NCI-H2171 treated with DMSO at 0.1 percent for 48 hours (cell line): ENCODE measurements at regions not wholly inside any gene's neighbourhood (a gene's known extent, or its start where the extent isn't known, plus 50 kb on each side); places are given as distances from the start of the nearest gene placed in this dataset.

Experiments
- DNase-seq: peaks from one replicate; lab custom pipeline; 2025; lab: John Stamatoyannopoulos, UW

DNA sequence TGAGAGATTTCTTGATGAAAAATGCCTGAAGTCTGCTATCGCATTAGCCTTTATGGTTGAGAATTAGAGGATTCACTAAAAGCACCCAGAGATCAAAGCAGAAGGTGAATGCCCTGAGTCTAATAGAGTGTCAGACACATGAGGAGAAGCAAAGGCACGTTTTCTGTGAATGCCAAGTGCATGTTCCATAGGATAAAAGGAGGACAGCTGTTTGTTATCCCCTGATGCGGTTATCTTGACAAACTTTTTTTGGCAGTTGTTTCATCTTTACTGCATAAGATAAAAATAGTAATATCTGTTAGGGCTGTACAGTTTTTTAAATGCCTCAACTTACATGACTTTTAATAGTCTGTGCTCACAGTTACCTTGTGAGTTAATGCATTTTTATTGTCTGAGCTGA lies 65.3 kb upstream of the CD96 start:
- DNase-seq = no peak

DNA sequence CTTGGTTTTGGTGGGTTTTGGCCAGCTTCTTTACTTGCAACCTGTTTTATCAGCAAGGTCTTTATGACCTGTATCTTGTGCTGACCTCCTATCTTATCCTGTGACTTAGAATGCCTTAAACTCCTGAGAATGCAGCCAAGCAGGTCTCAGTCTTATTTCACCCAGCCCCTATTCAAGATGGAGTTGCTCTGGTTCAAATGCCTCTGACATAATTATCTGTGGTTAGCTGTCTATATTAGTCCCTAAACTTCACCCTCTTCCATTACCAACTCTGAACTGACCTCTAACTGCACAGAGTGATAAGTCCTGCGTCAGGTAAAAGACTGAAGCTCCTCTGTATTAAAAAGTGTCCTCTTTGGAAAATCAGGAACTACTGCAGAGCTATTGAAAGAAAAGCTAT lies 61.9 kb upstream of the CD96 start:
- DNase-seq = no peak

DNA sequence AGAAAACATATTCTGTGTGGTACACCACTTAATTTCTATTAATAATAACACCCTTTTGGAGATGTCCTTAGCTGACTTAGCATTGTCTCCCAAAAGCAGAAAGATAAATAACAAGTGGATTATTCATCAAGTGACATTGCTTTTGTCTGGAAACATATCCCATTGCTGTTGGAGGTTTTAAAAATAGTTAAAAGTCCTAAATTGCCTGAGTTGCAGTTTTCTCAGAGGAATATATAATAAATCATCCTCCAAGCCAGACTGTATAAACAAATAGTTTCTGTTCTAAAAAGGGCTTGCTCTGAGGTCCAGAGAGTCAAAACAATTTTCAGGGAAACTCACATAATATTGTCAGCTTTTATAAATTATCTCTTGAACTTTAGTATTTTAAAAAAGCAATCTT lies 60.4 kb upstream of the CD96 start:
- no peak for DNase-seq

DNA sequence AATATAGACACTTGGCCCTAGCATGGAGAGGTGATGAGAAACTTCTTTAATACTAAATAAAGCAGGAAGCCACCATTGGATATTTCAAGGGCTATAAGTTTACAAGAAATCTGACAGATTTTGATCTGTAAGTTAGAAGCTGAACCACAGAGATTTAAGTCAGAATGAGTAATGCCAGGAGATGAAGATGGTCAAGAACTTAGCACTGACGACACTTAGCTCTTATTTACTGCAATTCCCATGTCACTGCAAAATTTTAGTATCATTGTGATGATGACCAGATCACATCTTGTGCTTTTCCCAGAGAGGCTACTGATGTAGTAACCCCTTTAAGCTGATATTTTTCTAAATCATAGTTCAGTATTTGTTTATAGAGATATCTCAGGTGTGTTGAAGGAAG lies 59.4 kb upstream of the CD96 start:
- no peak for DNase-seq

DNA sequence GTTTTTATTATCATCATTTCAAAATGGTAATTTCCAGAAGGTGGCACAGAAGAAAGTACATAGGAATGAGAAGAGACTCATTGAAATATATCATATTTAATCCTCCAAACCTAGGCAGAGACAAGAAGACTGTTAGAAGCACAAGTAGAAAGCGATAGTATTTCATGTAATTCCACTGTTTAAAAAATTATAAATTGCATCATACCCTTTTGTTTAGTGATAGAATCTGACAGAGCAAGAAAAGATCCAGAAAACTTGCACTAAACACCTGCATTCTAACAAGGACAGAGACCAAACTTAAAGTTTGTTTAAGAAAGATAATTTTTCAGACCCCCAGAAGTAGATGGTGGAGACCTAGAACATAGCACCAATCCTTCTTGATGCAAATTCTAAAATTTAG lies 56.9 kb upstream of the CD96 start:
- no peak for DNase-seq
